IPS-NIHi7 (cell line): ENCODE measurements at regions not wholly inside any gene's neighbourhood (a gene's known extent, or its start where the extent isn't known, plus 50 kb on each side); places are given as distances from the start of the nearest gene placed in this dataset.
"Not testable (repeated sequence)": the region's sequence is repeated elsewhere in the genome, so short reads cannot be mapped to it uniquely, and the experiment has no call there.

ENCODE experiments used
- DNase-seq: peaks from one replicate; pipeline ENCODE4 v3.0.0; 2012; ENCODE audit warnings: mixed read lengths; ENCODE audit errors: extremely low spot score

GRCh38 chr21:31531967-31532366, 127.5 kb upstream of the SOD1 start:
- DNase-seq = no peak

GRCh38 chr21:31530897-31531705, 128.4 kb upstream of the SOD1 start:
- no peak for DNase-seq

- DNase-seq = no peak
Observed at GRCh38 chr21:31530364-31530763, 129.1 kb upstream of the SOD1 start.

GRCh38 chr21:31529406-31529805, 130.1 kb upstream of the SOD1 start:
- no peak for DNase-seq

GRCh38 chr21:31526040-31526439, 133.5 kb upstream of the SOD1 start:
- peak; percentile 63 for DNase-seq

- DNase-seq = peak; percentile 76
Observed at GRCh38 chr21:31524140-31524539, 135.4 kb upstream of the SOD1 start.

- DNase-seq = no peak
Observed at GRCh38 chr21:31521515-31521914, 138.0 kb upstream of the SOD1 start.

- DNase-seq = no peak
Observed at GRCh38 chr21:31520561-31521098, 138.9 kb upstream of the SOD1 start.

GRCh38 chr21:31518580-31518979, 140.9 kb upstream of the SOD1 start:
- no peak for DNase-seq

GRCh38 chr21:31517664-31518414, 141.7 kb upstream of the SOD1 start:
- no peak for DNase-seq

GRCh38 chr21:31515253-31515652, 144.2 kb upstream of the SOD1 start:
- no peak for DNase-seq

GRCh38 chr21:31514598-31514997, 144.9 kb upstream of the SOD1 start:
- DNase-seq = peak; percentile 50

GRCh38 chr21:31513541-31513940, 146.0 kb upstream of the SOD1 start:
- DNase-seq = not testable (repeated sequence)

- DNase-seq = not testable (repeated sequence)
Observed at GRCh38 chr21:31511999-31512398, 147.5 kb upstream of the SOD1 start.

GRCh38 chr21:31511258-31511657, 148.2 kb upstream of the SOD1 start:
- DNase-seq = no peak

GRCh38 chr21:31509194-31510017, 150.1 kb upstream of the SOD1 start:
- DNase-seq = peak; percentile 88

- DNase-seq = no peak
Observed at GRCh38 chr21:31505975-31506374, 153.5 kb upstream of the SOD1 start.

- no peak for DNase-seq
Observed at GRCh38 chr21:31503939-31504338, 155.6 kb upstream of the SOD1 start.

- DNase-seq = no peak
Observed at GRCh38 chr21:31503467-31503866, 156.0 kb upstream of the SOD1 start.

- no peak for DNase-seq
Observed at GRCh38 chr21:31502537-31503143, 156.9 kb upstream of the SOD1 start.

- DNase-seq = no peak
Observed at GRCh38 chr21:31501926-31502325, 157.6 kb upstream of the SOD1 start.

GRCh38 chr21:31500982-31501381, 156.9 kb upstream of the TIAM1 start:
- DNase-seq = no peak
